Mucosa of descending colon (tissue), 3 donors: ENCODE measurements at regions not wholly inside any gene's neighbourhood (a gene's known extent, or its start where the extent isn't known, plus 50 kb on each side); places are given as distances from the start of the nearest gene placed in this dataset.

Experiments used
- ATAC-seq: fragments of 200-7000 bp; cut with Tn5 transposase; one replicate; pipeline ENCODE4 v1.9.1; 2020; ENCODE audit warnings: mild to moderate bottlenecking, moderate library complexity
- DNase-seq, 3 donors: peaks; one replicate each; pipeline ENCODE4 v3.0.0-alpha.2; 2020
- H3K36me3 ChIP-seq: fragments of 200-600 bp; one replicate; pipeline ENCODE4 v1.8.0; 2021; ENCODE audit warnings: low read depth, mild to moderate bottlenecking
- H3K4me1 ChIP-seq: fragments of 200-600 bp; one replicate; pipeline ENCODE4 v1.8.0; 2021; ENCODE audit warnings: low read depth, mild to moderate bottlenecking
- H3K4me3 ChIP-seq: fragments of 200-600 bp; one replicate; pipeline ENCODE4 v1.8.0; 2021; ENCODE audit warnings: mild to moderate bottlenecking
- H3K9me3 ChIP-seq: fragments of 200-600 bp; one replicate; pipeline ENCODE4 v1.8.0; 2021; ENCODE audit warnings: mild to moderate bottlenecking
- CTCF ChIP-seq: fragments of 200-600 bp; IDR thresholded peaks from one replicate; pipeline ENCODE4 v1.8.0; 2022; ENCODE audit warnings: antibody characterized with exemption, mild to moderate bottlenecking
- intact Hi-C, 2 donors: fragments of 100-400 bp; cut with DNase I in 1 of 2; cut with micrococcal nuclease in 1 of 2; formaldehyde crosslinking; loops; one replicate each; pipeline versions ENCODE4 v1.11.0 to v1.11.1; 2022; cut with DNase I, micrococcal nuclease
- donor health status: DM: no; HTN: no; CAD: no; lungs with moderate emphysema.
- donor health status: DM: no; HTN: no; CAD: no.
- donor health status: DM: no; HTN: yes; CAD: no.

GRCh38 chr22:48633996-48634836, 1193.5 kb downstream of the BRD1 start:
- no peak overlapping the region for H3K4me3 ChIP-seq
- intact Hi-C loops: no loop called here
- no peak for ATAC-seq
- TF ChIP-seq CTCF: no peak
- H3K9me3 ChIP-seq: no peaks in the 10 kb centered on the region
- no peak for DNase-seq
- peaks cover 8% of the 10 kb centered on the region for H3K4me1 ChIP-seq
- H3K36me3 ChIP-seq: no peaks in the 10 kb centered on the region

- Histone ChIP-seq H3K4me1 (peaks cover 8% of the 10 kb centered on the region), H3K9me3 (no peaks in the 10 kb centered on the region), H3K4me3 (no peak overlapping the region), H3K36me3 (no peaks in the 10 kb centered on the region)
- intact Hi-C loops: no loop called here
- DNase-seq (no peak), ATAC-seq (no peak)
- no peak for TF ChIP-seq CTCF
These were observed 1194.9 kb downstream of the BRD1 start for GRCh38 chr22:48632646-48633246.

GRCh38 chr22:48631288-48631863, 1196.3 kb downstream of the BRD1 start:
- H3K9me3 ChIP-seq: no peaks in the 10 kb centered on the region
- intact Hi-C loops: no loop called here
- H3K4me1 ChIP-seq: peaks cover 8% of the 10 kb centered on the region
- H3K4me3 ChIP-seq: no peak overlapping the region
- ATAC-seq (no peak), DNase-seq (no peak)
- no peak for TF ChIP-seq CTCF
- no peaks in the 10 kb centered on the region for H3K36me3 ChIP-seq

- intact Hi-C loops: no loop called here
- DNase-seq (no peak), ATAC-seq (no peak)
- TF ChIP-seq CTCF: no peak
- no peaks in the 10 kb centered on the region for H3K36me3 ChIP-seq
- H3K4me1 ChIP-seq: peaks cover 7% of the 10 kb centered on the region
- H3K4me3 ChIP-seq: no peak overlapping the region
- H3K9me3 ChIP-seq: no peaks in the 10 kb centered on the region
These were observed 1196.8 kb downstream of the BRD1 start for GRCh38 chr22:48630848-48631247.

- Histone ChIP-seq H3K4me1 (peaks cover 2% of the 10 kb centered on the region), H3K9me3 (no peaks in the 10 kb centered on the region), H3K36me3 (no peaks in the 10 kb centered on the region), H3K4me3 (no peak overlapping the region)
- DNase-seq (no peak), ATAC-seq (no peak)
- intact Hi-C loops: no loop called here
- TF ChIP-seq CTCF: no peak
These were observed 1197.3 kb downstream of the BRD1 start for GRCh38 chr22:48630433-48630754.
